GM19395 (cell line): ENCODE measurements at regions not wholly inside any gene's neighbourhood (a gene's known extent, or its start where the extent isn't known, plus 50 kb on each side); places are given as distances from the start of the nearest gene placed in this dataset.
"Not testable (repeated sequence)": the region's sequence is repeated elsewhere in the genome, so short reads cannot be mapped to it uniquely, and the experiment has no call there.

Experiments used
- ATAC-seq: cut with Tn5 transposase; IDR thresholded peaks from one replicate; pipeline ENCODE4 v1.9.1; 2021; ENCODE audit warnings: mild to moderate bottlenecking, moderate library complexity; ENCODE audit not compliant: unreplicated experiment

- no peak for ATAC-seq
Observed at GRCh38 chr13:79645569-79645968, 164.6 kb downstream of the NDFIP2 start.

GRCh38 chr13:79642596-79642995 lies 161.6 kb downstream of the NDFIP2 start:
- ATAC-seq, result no peak

DNA sequence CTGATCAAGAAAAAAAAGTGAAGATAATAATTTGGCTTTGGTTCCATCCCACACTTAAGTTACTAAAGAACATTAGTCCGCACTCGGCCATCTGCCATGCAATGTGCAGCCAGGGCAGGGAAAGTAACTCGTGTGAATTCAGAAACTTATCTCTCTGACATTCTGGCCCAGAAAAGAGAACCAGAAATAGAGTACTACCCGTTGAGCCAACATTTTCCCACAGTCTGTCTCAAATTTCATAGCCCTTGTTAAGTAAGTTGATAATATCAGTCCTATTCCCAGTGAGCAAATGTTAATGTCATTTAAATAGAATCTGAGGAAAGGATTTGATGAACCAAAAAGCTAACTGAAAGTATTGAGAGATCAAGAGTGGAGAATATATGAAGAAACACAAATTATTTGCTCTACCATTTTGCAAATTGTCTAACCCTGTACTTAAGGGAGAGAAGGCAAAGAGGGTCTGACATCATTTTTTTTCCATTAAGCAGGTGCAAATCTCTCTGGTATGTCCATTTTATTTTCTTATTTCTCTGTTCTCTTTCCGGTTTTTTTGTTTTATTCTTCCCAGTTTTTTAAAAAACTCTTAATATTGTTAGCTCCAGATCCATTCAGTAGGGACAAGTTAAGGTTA lies 156.3 kb downstream of the NDFIP2 start:
- no peak for ATAC-seq

DNA sequence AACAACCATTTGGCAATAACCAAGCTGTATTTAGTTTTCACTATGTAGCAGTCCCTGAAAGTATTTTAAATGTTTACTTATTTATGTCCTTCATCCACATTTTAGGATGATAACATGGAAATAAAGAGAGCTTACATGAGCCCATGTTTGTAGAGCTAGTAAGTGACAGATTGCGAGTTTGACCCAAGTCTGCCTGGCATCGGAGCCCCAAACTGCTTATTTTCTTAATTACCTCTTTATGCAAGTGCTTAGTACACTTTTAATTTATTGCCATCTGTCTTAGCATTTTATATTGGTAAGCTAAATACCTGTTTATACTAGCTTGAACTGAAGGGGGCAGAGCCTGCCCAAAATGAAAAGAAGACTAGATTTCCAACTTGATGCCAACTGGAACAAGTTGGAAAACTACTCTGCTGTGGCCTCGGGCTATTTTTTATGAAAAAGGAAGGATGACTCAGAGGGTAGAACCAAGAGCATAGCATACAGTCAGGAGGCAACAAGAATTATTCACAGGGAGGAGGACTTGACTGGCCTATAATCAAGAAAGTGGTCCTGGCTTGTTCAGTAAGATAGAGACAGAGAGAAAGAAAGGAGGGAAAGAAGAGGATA lies 150.2 kb downstream of the NDFIP2 start:
- no peak for ATAC-seq

- ATAC-seq, result no peak
Observed at GRCh38 chr13:79628463-79628862, 147.5 kb downstream of the NDFIP2 start.

- no peak for ATAC-seq
Observed at GRCh38 chr13:79626924-79627323, 146.0 kb downstream of the NDFIP2 start.

DNA sequence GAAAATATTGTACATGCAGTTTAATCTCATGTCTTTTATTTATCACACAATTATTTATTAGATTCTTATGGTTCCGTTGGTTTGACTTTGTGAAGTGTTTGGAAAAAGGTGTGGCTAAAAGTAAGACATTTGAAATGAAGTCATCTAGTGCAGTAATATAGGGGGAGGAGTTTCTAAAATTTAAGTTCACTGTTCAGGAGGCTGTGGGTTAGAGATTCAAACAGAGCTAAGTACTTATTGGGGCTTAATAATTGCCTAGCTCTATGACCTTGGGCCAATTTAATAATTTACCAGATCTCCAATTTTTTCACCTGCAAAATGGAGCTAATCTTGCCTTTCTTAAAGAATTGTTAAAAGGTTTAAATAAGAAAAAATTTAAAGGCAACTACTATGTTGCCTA lies 144.6 kb downstream of the NDFIP2 start:
- no peak for ATAC-seq

GRCh38 chr13:79621902-79622301 lies 140.9 kb downstream of the NDFIP2 start:
- no peak for ATAC-seq

DNA sequence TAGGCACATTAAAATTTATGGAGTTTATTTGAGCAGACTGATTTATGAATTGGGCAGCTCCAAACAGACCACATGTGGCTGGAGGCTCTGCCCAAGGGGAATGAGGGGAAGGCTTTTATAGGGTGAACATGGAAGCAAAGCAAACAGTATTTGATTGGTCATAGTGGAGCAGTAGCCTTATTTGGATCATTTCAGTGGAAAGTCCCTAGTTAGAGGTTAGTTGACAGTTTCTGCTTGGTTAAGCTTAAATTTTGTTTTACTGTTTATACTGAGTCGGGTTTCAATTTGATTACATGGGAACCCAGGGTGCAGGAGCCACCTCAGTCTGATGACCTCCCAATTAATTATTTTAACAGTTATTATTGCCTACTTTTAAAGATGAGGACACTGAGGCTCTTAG lies 140.5 kb downstream of the NDFIP2 start:
- ATAC-seq, result no peak

GRCh38 chr13:79614250-79614918 lies 133.4 kb downstream of the NDFIP2 start:
- ATAC-seq, result no peak

DNA sequence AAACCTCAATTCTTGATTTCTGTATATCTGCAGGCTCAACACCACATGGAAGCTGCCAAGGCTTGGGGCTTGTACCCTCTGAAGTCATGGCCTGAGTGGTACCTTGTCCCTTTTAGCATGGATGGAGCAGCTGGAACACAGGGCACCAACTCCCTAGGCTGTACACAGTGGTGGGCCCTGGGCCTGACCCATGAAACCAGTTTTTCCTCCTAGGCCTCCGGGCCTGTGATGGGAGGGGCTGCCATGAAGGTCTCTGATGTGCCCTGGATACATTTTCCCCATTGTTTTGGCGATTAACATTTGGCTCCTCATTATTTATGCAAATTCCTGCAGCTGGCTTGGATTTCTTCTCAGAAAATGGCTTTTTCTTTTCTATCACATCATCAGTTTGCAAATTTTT lies 131.6 kb downstream of the NDFIP2 start:
- ATAC-seq, result no peak

DNA sequence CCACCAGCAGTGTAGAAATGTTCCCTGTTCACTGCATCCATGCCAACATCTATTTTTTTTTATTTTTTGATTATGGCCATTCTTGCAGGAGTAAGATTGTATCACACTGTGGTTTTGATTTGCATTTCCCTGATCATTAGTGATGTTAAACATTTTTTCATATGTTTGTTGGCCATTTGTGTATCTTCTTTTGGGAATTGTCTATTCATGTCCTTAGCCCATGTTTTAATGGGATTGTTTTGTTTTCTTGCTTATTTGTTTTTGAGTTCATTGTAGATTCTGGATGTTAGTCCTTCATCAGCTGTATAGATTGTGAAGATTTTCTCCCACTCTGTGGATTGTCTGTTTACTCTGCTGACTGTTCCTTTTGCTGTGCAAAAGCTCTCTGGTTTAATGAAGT lies 126.9 kb downstream of the NDFIP2 start:
- ATAC-seq, result not testable (repeated sequence)
